ENCODE measurements at regions not wholly inside any gene's neighbourhood (a gene's known extent, or its start where the extent isn't known, plus 50 kb on each side); places are given as distances from the start of the nearest gene placed in this dataset.
A peak's percentile ranks its signal among the peaks of the same experiment; 100 is the strongest.

GRCh38 chr12:98373025-98373554 is 142.3 kb upstream of the TMPO start:
- H3K4me3 ChIP-seq = no peak overlapping the region
- H3K9me3 ChIP-seq = no peaks in the 10 kb centered on the region
- TF ChIP-seq CTCF (IDR thresholded peaks at IDR 0.05) = peak in 4 of 6 experiments; percentile 15 to 52 (median 40)
- TF ChIP-seq POLR2A (IDR thresholded peaks at IDR 0.05) = no peak
- no peak overlapping the region for H3K27ac ChIP-seq
- no peaks in the 10 kb centered on the region for H3K36me3 ChIP-seq
- DNase-seq = no peak
- no peaks in the 10 kb centered on the region for H3K27me3 ChIP-seq
- no peaks in the 10 kb centered on the region for H3K4me1 ChIP-seq

- no peaks in the 10 kb centered on the region for H3K27me3 ChIP-seq
- H3K9me3 ChIP-seq = no peaks in the 10 kb centered on the region
- no peaks in the 10 kb centered on the region for H3K36me3 ChIP-seq
- no peak overlapping the region for H3K27ac ChIP-seq
- no peaks in the 10 kb centered on the region for H3K4me1 ChIP-seq
- TF ChIP-seq CTCF (IDR thresholded peaks at IDR 0.05) (peak in 1 of 6 experiments; percentile 3), POLR2A (IDR thresholded peaks at IDR 0.05) (no peak)
- no peak overlapping the region for H3K4me3 ChIP-seq
- no peak for DNase-seq
These were observed 141.4 kb upstream of the TMPO start for GRCh38 chr12:98374007-98374406.

- no peak overlapping the region for H3K4me3 ChIP-seq
- no peak overlapping the region for H3K27ac ChIP-seq
- DNase-seq = no peak
- no peaks in the 10 kb centered on the region for H3K4me1 ChIP-seq
- H3K36me3 ChIP-seq = no peaks in the 10 kb centered on the region
- H3K27me3 ChIP-seq = no peaks in the 10 kb centered on the region
- TF ChIP-seq CTCF (IDR thresholded peaks at IDR 0.05) (no peak), POLR2A (IDR thresholded peaks at IDR 0.05) (no peak)
- no peaks in the 10 kb centered on the region for H3K9me3 ChIP-seq
These were observed 136.3 kb upstream of the TMPO start for GRCh38 chr12:98379106-98379505.

- no peaks in the 10 kb centered on the region for H3K9me3 ChIP-seq
- no peak overlapping the region for H3K27ac ChIP-seq
- TF ChIP-seq POLR2A (IDR thresholded peaks at IDR 0.05) (no peak), CTCF (IDR thresholded peaks at IDR 0.05) (no peak)
- H3K36me3 ChIP-seq = no peaks in the 10 kb centered on the region
- no peaks in the 10 kb centered on the region for H3K4me1 ChIP-seq
- no peak for DNase-seq
- no peak overlapping the region for H3K4me3 ChIP-seq
- no peaks in the 10 kb centered on the region for H3K27me3 ChIP-seq
These were observed 129.7 kb upstream of the TMPO start for GRCh38 chr12:98385641-98386040.

GRCh38 chr12:98387444-98387843 is 127.9 kb upstream of the TMPO start:
- DNase-seq = no peak
- H3K27ac ChIP-seq = no peak overlapping the region
- H3K27me3 ChIP-seq = no peaks in the 10 kb centered on the region
- no peaks in the 10 kb centered on the region for H3K36me3 ChIP-seq
- no peaks in the 10 kb centered on the region for H3K9me3 ChIP-seq
- no peaks in the 10 kb centered on the region for H3K4me1 ChIP-seq
- TF ChIP-seq POLR2A (IDR thresholded peaks at IDR 0.05) (no peak), CTCF (IDR thresholded peaks at IDR 0.05) (no peak)
- H3K4me3 ChIP-seq = no peak overlapping the region

- no peak for DNase-seq
- Histone ChIP-seq H3K4me1 (no peaks in the 10 kb centered on the region), H3K9me3 (no peaks in the 10 kb centered on the region), H3K27ac (no peak overlapping the region), H3K4me3 (no peak overlapping the region), H3K36me3 (no peaks in the 10 kb centered on the region), H3K27me3 (no peaks in the 10 kb centered on the region)
- TF ChIP-seq CTCF (IDR thresholded peaks at IDR 0.05) (no peak), POLR2A (IDR thresholded peaks at IDR 0.05) (no peak)
These were observed 127.3 kb upstream of the TMPO start for GRCh38 chr12:98388126-98388525.

Measured in Peyer's patch (tissue), 4 donors.